ENCODE measurements at regions not wholly inside any gene's neighbourhood (a gene's known extent, or its start where the extent isn't known, plus 50 kb on each side); places are given as distances from the start of the nearest gene placed in this dataset.

DNA sequence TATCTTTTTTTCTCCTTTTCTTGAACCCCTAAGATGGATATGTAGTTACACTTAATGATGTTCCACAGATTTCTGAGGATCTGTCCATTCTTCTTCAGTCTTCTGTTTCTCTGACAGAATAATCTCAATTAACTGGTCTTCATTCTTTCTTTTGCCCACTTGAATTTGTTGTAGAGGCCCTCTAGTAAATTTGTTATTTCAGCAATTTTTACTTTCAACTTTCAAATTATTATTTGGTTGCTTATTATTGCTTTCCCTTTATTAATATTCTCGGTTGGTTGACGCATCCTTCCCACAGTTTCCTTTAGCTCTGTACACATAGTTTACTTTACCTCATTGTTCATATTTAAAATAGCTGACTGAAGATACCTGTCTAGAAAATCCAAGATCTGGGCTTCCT, 1013.7 kb upstream of the CNTN5 start:
- TF ChIP-seq, protein P1, sequence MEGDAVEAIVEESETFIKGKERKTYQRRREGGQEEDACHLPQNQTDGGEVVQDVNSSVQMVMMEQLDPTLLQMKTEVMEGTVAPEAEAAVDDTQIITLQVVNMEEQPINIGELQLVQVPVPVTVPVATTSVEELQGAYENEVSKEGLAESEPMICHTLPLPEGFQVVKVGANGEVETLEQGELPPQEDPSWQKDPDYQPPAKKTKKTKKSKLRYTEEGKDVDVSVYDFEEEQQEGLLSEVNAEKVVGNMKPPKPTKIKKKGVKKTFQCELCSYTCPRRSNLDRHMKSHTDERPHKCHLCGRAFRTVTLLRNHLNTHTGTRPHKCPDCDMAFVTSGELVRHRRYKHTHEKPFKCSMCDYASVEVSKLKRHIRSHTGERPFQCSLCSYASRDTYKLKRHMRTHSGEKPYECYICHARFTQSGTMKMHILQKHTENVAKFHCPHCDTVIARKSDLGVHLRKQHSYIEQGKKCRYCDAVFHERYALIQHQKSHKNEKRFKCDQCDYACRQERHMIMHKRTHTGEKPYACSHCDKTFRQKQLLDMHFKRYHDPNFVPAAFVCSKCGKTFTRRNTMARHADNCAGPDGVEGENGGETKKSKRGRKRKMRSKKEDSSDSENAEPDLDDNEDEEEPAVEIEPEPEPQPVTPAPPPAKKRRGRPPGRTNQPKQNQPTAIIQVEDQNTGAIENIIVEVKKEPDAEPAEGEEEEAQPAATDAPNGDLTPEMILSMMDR (IDR thresholded peaks at IDR 0.05; ENCODE audit: low read depth, low read length) = no peak
- no peak for TF ChIP-seq EZH2phosphoT487 (IDR thresholded peaks at IDR 0.05; ENCODE audit: low read depth)

Data from OCI-LY3 (cell line).